ENCODE measurements at regions not wholly inside any gene's neighbourhood (a gene's known extent, or its start where the extent isn't known, plus 50 kb on each side); places are given as distances from the start of the nearest gene placed in this dataset.

- TF ChIP-seq, protein P1, sequence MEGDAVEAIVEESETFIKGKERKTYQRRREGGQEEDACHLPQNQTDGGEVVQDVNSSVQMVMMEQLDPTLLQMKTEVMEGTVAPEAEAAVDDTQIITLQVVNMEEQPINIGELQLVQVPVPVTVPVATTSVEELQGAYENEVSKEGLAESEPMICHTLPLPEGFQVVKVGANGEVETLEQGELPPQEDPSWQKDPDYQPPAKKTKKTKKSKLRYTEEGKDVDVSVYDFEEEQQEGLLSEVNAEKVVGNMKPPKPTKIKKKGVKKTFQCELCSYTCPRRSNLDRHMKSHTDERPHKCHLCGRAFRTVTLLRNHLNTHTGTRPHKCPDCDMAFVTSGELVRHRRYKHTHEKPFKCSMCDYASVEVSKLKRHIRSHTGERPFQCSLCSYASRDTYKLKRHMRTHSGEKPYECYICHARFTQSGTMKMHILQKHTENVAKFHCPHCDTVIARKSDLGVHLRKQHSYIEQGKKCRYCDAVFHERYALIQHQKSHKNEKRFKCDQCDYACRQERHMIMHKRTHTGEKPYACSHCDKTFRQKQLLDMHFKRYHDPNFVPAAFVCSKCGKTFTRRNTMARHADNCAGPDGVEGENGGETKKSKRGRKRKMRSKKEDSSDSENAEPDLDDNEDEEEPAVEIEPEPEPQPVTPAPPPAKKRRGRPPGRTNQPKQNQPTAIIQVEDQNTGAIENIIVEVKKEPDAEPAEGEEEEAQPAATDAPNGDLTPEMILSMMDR (IDR thresholded peaks at IDR 0.05): no peak
- TF ChIP-seq POLR2A (IDR thresholded peaks at IDR 0.05) (no peak), POLR2AphosphoS5 (IDR thresholded peaks at IDR 0.05) (no peak), EP300 (IDR thresholded peaks at IDR 0.05) (no peak)
Observed at GRCh38 chr3:10644189-10644588, 138.8 kb upstream of the ATP2B2 start.
